ENCODE measurements at regions not wholly inside any gene's neighbourhood (a gene's known extent, or its start where the extent isn't known, plus 50 kb on each side); places are given as distances from the start of the nearest gene placed in this dataset.

DNA sequence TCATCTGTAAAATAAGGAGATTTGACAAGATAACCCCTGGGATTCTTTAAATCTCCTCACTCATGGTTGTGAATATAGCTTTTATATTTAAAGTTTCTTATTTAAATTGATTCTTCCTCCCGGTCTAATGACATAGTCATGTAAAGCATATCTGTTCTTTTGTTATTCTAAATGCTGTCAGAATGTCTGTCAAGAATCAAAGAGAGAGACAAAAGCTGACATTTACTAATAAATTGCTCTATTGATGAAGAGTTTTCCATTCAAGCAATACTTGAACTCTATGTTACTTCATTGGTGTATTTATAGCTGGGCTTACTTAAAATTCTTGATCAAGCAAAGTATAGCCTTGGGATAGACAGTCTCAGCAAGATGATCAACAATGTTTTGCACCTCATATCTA lies 865.8 kb downstream of the TBC1D32 start:
- TF ChIP-seq, protein P1, sequence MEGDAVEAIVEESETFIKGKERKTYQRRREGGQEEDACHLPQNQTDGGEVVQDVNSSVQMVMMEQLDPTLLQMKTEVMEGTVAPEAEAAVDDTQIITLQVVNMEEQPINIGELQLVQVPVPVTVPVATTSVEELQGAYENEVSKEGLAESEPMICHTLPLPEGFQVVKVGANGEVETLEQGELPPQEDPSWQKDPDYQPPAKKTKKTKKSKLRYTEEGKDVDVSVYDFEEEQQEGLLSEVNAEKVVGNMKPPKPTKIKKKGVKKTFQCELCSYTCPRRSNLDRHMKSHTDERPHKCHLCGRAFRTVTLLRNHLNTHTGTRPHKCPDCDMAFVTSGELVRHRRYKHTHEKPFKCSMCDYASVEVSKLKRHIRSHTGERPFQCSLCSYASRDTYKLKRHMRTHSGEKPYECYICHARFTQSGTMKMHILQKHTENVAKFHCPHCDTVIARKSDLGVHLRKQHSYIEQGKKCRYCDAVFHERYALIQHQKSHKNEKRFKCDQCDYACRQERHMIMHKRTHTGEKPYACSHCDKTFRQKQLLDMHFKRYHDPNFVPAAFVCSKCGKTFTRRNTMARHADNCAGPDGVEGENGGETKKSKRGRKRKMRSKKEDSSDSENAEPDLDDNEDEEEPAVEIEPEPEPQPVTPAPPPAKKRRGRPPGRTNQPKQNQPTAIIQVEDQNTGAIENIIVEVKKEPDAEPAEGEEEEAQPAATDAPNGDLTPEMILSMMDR (IDR thresholded peaks at IDR 0.05 in 8 of 11, conservative IDR thresholded peaks at IDR 0.05 in 3 of 11), result no peak
- no peak for TF ChIP-seq POLR2A (IDR thresholded peaks at IDR 0.05)

Measured in spleen (tissue), 7 donors.